ENCODE measurements at regions not wholly inside any gene's neighbourhood (a gene's known extent, or its start where the extent isn't known, plus 50 kb on each side); places are given as distances from the start of the nearest gene placed in this dataset.
A peak's percentile ranks its signal among the peaks of the same experiment; 100 is the strongest.

DNA sequence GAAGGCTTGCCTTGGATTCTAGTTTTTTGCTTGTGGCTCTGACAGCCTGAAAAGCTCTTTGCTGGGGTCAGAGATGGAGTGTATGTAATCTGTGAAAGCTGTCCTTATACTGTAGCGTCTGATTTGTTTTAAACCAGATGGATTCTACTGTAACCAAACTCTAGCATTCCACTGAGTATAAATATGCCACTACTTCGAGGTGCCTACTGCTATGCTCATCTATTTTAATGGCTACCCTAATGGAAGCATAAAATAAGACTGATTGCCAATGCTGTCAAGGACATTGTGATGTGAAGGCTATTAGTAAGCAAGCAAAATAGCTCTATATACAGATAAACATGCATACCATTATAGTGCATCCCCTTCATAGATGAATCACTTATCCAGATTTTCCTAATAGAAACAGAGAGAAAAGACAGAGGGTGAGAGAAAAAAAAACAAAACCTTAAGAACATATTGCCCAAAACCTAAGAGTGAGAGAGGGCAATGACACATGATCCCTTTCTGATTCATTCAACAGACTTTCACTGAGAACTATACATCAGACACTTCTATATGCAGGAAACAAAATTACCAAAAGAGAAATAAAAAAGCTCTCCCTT, 1025.8 kb upstream of the LCORL start:
- H3K9me3 ChIP-seq: no peaks in the 10 kb centered on the region
- no peak overlapping the region for H3K4me3 ChIP-seq
- intact Hi-C loops (cut with DNase I): no loop called here
- H3K27ac ChIP-seq: no peak overlapping the region
- no peak for ATAC-seq
- TF ChIP-seq, protein P1, sequence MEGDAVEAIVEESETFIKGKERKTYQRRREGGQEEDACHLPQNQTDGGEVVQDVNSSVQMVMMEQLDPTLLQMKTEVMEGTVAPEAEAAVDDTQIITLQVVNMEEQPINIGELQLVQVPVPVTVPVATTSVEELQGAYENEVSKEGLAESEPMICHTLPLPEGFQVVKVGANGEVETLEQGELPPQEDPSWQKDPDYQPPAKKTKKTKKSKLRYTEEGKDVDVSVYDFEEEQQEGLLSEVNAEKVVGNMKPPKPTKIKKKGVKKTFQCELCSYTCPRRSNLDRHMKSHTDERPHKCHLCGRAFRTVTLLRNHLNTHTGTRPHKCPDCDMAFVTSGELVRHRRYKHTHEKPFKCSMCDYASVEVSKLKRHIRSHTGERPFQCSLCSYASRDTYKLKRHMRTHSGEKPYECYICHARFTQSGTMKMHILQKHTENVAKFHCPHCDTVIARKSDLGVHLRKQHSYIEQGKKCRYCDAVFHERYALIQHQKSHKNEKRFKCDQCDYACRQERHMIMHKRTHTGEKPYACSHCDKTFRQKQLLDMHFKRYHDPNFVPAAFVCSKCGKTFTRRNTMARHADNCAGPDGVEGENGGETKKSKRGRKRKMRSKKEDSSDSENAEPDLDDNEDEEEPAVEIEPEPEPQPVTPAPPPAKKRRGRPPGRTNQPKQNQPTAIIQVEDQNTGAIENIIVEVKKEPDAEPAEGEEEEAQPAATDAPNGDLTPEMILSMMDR (IDR thresholded peaks at IDR 0.05): no peak
- DNase-seq: no peak
- no peaks in the 10 kb centered on the region for H3K36me3 ChIP-seq
- H3K4me1 ChIP-seq: no peaks in the 10 kb centered on the region
- H3K27me3 ChIP-seq (ENCODE audit: low read depth): no peaks in the 10 kb centered on the region

DNA sequence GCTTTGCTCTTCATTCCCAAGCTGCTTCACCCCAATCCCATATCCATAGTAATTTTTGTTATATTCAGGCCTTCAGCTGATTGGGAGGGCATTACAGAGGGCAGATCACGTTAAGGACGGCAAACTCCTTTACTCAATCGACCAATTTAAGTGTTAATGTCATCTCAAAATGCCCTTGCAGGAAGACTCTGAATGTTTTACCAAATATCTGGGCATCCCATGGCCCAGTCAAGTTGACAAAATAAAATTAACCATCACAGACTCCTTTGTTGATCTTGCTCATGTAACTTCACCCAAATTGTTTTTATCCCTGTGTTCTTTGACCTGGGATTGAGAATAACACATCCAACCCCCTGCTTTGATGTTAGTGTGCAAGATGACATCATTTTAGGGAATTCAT, 1018.3 kb upstream of the LCORL start:
- no peak for ATAC-seq
- TF ChIP-seq, protein P1 (IDR thresholded peaks at IDR 0.05): no peak
- Histone ChIP-seq H3K36me3 (no peaks in the 10 kb centered on the region), H3K27ac (no peak overlapping the region), H3K4me3 (no peak overlapping the region), H3K27me3 (ENCODE audit: low read depth) (no peaks in the 10 kb centered on the region), H3K4me1 (no peaks in the 10 kb centered on the region), H3K9me3 (no peaks in the 10 kb centered on the region)
- intact Hi-C loops (cut with DNase I): no loop called here
- no peak for DNase-seq

DNA sequence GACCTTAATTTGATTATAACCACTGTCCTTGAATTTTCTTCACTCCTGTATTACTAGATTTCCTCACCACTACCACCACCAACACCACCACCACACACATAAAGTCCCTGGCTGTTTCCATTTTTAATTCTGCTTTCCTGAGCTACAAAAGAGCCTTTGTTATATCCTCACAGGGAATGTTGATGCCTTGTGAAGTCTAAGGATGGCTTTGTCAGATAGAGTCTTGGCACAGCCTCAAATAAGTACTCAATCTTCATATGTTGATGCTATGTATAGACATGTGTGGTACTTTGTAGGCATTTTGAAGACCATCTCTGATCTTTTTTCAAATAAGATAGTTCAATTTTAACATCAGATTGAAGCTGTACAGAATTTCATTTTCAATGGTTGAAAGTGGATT, 1016.7 kb upstream of the LCORL start:
- no peak for DNase-seq
- no peaks in the 10 kb centered on the region for H3K36me3 ChIP-seq
- H3K4me3 ChIP-seq: no peak overlapping the region
- intact Hi-C loops (cut with DNase I): no loop called here
- TF ChIP-seq, protein P1 (IDR thresholded peaks at IDR 0.05): no peak
- H3K9me3 ChIP-seq: no peaks in the 10 kb centered on the region
- no peak overlapping the region for H3K27ac ChIP-seq
- H3K27me3 ChIP-seq (ENCODE audit: low read depth): no peaks in the 10 kb centered on the region
- no peak for ATAC-seq
- H3K4me1 ChIP-seq: no peaks in the 10 kb centered on the region

DNA sequence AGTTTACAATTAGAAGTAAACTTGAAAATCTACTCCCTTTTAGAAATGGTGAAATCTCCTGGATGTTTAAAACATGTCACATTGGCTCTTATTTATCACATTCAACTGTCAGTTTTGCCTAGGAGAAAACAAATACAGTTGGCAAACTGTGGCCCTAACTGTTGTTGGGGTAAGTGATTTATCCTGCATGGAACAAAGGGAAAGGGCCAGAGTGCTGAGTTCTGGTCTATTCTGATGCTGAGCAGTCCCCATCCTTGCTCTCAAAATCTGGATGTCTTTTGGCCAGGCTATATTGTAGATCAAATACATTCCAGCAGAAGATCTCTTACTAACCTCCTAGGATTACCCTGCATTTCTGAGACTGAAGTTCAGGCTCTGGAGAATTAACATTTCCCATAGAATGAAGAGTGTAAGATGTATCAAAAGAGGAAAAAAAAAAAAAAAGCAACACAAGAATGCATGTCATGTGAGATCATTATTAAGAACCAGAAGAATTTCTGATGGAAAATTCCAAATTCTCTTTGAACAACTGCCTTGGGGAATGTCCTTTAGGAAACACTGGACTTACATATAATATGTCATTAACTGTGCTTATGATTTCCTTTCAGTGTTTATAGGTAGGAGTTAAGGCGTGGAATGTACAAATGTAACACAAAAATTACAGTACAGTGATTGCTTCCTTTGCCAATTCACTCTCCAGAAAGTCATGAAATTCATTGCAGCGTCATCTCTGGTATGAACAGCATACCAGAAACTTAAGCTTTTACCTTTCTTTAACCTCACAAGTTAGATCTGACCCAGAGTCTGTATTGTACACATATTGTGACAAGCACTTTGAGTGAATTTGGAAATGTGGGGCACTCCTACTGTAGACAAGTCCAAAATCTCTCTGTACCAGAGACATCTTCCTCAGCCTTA, 1012.5 kb upstream of the LCORL start:
- H3K27me3 ChIP-seq (ENCODE audit: low read depth): no peaks in the 10 kb centered on the region
- no peaks in the 10 kb centered on the region for H3K36me3 ChIP-seq
- intact Hi-C loops (cut with DNase I): no loop called here
- no peak overlapping the region for H3K27ac ChIP-seq
- peaks cover 11% of the 10 kb centered on the region for H3K4me1 ChIP-seq
- no peak for DNase-seq
- no peak for ATAC-seq
- no peak overlapping the region for H3K4me3 ChIP-seq
- TF ChIP-seq, protein P1 (IDR thresholded peaks at IDR 0.05): no peak
- H3K9me3 ChIP-seq: no peaks in the 10 kb centered on the region

DNA sequence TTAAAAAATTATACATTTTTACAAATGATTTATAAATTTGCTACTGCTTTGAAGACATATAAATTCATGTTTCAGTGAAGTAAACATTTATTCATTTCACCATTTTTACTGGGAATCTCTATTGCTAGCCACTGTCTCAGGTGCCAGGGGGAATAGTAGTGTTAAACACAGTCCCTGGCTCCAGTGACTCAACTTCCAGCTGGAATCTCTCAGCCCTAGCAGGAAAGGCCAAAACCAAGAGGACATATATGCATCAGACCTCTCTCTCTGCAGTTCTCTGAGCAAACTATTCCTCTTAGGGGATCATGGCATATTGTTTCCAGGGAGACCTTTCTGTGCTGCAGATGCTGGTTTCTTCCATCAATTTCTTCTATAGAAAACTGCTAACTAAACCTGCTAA, 1009.0 kb upstream of the LCORL start:
- H3K27me3 ChIP-seq (ENCODE audit: low read depth): no peaks in the 10 kb centered on the region
- no peaks in the 10 kb centered on the region for H3K9me3 ChIP-seq
- ATAC-seq: peak in 1 of 2 donors; percentile 32
- H3K4me1 ChIP-seq: peaks cover 11% of the 10 kb centered on the region
- H3K27ac ChIP-seq: no peak overlapping the region
- no peak for DNase-seq
- no peak overlapping the region for H3K4me3 ChIP-seq
- intact Hi-C loops (cut with DNase I): no loop called here
- TF ChIP-seq, protein P1 (IDR thresholded peaks at IDR 0.05): no peak
- H3K36me3 ChIP-seq: no peaks in the 10 kb centered on the region

All from lower lobe of right lung (tissue), 2 donors.